ENCODE measurements at regions not wholly inside any gene's neighbourhood (a gene's known extent, or its start where the extent isn't known, plus 50 kb on each side); places are given as distances from the start of the nearest gene placed in this dataset.

DNA sequence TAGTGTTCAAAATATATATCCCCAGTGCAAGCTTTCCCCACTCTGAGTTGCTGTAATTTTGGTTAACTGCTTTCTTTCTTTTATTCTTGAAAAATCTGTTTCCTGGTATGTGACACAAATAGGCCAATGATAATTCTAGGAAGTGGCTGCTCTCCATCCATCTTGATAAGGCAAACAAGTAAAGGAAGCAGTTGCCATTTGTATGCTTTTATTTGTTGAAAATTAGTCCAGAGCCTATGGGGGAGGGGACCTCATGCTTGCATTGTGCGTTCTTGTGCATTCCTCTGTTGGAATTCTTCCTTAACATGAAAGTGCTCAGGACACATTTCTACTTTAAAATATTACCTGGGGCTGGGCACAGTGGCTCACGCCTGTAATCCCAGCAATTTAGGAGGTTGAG lies 111.2 kb upstream of the FSHR start:
- DNase-seq (ENCODE audit: low read depth) = no peak
- TF ChIP-seq, protein P1, sequence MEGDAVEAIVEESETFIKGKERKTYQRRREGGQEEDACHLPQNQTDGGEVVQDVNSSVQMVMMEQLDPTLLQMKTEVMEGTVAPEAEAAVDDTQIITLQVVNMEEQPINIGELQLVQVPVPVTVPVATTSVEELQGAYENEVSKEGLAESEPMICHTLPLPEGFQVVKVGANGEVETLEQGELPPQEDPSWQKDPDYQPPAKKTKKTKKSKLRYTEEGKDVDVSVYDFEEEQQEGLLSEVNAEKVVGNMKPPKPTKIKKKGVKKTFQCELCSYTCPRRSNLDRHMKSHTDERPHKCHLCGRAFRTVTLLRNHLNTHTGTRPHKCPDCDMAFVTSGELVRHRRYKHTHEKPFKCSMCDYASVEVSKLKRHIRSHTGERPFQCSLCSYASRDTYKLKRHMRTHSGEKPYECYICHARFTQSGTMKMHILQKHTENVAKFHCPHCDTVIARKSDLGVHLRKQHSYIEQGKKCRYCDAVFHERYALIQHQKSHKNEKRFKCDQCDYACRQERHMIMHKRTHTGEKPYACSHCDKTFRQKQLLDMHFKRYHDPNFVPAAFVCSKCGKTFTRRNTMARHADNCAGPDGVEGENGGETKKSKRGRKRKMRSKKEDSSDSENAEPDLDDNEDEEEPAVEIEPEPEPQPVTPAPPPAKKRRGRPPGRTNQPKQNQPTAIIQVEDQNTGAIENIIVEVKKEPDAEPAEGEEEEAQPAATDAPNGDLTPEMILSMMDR (IDR thresholded peaks at IDR 0.05; ENCODE audit: insufficient read depth, low read depth, low read length, missing control alignments) = no peak
- no peak overlapping the region for H3K4me3 ChIP-seq (ENCODE audit: low read depth, low read length)

DNA sequence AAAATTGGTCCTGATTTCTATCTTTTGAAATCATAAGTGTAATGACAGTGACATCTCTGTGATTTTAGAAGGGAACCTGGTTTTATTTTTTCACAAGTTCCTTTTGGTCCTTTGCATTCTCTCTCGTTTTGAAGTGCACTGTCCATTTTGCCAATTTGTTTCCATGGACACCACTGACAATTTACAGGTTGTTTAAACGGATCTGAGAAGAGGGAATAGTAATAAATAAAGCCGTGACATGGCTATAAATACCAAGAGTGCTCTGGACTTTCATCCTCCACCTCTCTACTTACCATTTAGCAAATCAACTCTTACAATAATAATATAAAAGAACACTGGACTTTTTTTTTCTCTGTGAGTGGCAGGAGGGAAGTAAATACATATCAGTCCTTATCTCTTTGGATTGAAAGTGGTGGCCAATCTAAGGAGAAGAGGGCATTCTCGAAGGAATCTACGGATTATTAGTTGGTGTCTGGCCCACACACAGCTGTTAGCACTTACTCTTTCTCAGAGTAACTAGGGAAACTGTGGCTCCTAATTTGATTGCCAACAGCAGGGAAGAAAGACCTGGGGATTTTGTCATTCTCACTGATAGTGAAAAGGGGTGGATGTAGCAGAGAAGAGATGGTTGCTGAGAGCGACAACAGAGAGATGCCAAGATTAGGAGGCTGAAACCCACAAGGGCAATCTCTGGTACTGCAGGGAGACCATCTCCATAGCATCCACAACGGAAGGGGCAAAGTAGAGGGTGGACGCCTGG lies 108.7 kb upstream of the FSHR start:
- no peak for DNase-seq (ENCODE audit: low read depth)
- no peak overlapping the region for H3K4me3 ChIP-seq (ENCODE audit: low read depth, low read length)
- TF ChIP-seq, protein P1 (IDR thresholded peaks at IDR 0.05; ENCODE audit: insufficient read depth, low read depth, low read length, missing control alignments) = no peak

DNA sequence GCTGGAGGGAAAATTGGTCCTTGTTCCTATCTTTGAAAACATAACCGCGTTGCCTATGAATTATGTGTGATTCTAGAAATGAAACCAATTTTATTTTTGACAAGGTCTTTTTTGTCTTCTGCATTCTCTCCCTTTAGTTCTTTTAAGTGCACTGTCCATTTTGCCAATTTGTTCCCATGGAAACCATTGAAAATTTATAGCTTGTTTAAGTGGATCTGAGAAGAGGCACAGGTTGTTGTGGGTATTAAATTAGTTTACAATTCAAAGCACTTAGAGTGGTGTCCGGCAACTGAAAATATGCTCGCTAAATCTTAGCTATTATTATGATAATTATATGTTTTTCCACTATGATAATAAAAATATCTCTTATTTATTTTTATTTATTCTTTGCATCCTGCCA lies 107.5 kb upstream of the FSHR start:
- H3K4me3 ChIP-seq (ENCODE audit: low read depth, low read length) = no peak overlapping the region
- DNase-seq (ENCODE audit: low read depth) = no peak
- TF ChIP-seq, protein P1 (IDR thresholded peaks at IDR 0.05; ENCODE audit: insufficient read depth, low read depth, low read length, missing control alignments) = no peak

DNA sequence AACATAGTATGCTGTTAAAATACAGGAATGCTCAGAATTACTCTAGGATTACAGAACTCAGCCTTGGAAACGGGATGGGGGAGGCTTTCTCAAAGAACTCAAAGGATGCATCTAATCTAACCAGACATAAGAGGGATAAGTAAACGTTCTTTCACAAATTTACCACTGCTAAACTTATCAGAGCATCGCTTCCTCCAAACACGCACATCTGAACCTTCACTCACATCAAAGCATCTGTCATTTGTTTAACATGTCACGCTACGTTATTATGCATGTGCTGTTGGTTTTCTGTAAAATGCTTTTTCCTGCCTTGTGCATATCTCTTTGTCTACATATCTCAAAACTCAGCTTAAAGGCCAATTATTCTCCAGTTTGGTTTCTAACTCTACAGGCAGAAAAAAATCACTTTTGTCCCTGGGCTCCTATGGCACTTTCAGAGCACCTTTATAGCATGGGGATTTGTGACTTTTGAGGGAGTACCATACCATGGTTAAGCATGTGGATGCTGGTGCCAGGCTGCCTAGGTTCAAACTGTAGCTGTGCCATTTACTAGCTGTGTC lies 106.7 kb upstream of the FSHR start:
- no peak for DNase-seq (ENCODE audit: low read depth)
- no peak overlapping the region for H3K4me3 ChIP-seq (ENCODE audit: low read depth, low read length)
- TF ChIP-seq, protein P1 (IDR thresholded peaks at IDR 0.05; ENCODE audit: insufficient read depth, low read depth, low read length, missing control alignments) = no peak

DNA sequence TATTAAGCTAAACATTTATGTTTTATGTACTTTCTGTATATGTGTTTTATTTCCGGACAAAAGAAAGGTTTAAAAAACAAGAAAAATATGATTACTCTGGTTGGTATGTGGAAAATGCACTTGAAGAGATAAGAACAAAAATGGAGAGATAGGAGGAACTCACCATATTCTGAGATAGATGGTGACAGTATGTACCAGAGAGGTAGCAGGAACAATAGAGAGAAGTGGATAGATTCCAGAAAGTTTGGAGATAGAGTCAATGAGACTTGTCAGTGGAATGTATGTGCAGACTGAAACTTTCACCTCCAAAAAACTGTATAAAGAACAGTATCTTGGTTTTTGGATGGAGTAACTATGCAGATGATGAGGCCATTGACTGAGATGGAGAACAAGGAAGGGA lies 105.6 kb upstream of the FSHR start:
- H3K4me3 ChIP-seq (ENCODE audit: low read depth, low read length) = no peak overlapping the region
- DNase-seq (ENCODE audit: low read depth) = no peak
- TF ChIP-seq, protein P1 (IDR thresholded peaks at IDR 0.05; ENCODE audit: insufficient read depth, low read depth, low read length, missing control alignments) = no peak

DNA sequence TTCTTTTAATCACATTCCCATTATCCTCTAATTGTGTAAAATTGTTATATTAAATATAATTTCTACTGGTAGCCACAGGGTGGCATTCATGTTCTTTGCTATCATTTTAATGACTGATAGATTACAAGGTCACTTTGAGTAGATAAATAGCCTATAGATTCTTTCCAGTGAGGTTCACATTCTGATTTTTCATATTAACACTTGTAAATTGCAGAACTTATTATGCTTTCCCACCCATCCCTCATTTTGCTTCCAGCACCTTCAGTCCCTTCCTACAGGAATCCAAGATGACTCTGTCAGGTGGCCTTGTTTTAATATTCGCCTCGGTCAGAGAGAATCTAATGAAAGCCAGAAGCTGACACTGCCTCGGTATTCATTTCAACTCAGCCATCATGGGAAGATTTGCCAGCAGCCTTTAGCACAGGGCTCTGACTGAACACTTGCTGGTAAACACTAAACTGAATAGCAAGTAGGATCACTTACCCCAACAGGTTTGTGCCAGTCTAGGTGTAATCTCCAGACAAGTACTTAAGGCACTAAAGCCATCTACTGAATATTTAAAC lies 101.2 kb upstream of the FSHR start:
- no peak for DNase-seq (ENCODE audit: low read depth)
- no peak overlapping the region for H3K4me3 ChIP-seq (ENCODE audit: low read depth, low read length)
- TF ChIP-seq, protein P1 (IDR thresholded peaks at IDR 0.05; ENCODE audit: insufficient read depth, low read depth, low read length, missing control alignments) = no peak
